Osteocyte (in vitro differentiated cells): ENCODE measurements at regions not wholly inside any gene's neighbourhood (a gene's known extent, or its start where the extent isn't known, plus 50 kb on each side); places are given as distances from the start of the nearest gene placed in this dataset.

Experiments
- DNase-seq: peaks from one replicate; pipeline ENCODE4 v3.0.0; 2021; ENCODE audit warnings: mixed read lengths; ENCODE audit not compliant: unreplicated experiment; ENCODE audit errors: extremely low spot score
- H3K27ac Mint-ChIP-seq: one replicate; pipeline ENCODE4 v1.8.0; 2021; ENCODE audit warnings: mild to moderate bottlenecking, mixed read lengths; ENCODE audit not compliant: unreplicated experiment
- H3K27me3 Mint-ChIP-seq: one replicate; pipeline ENCODE4 v1.8.0; 2021; ENCODE audit warnings: mixed read lengths; ENCODE audit not compliant: unreplicated experiment
- H3K36me3 Mint-ChIP-seq: one replicate; pipeline ENCODE4 v1.8.0; 2021; ENCODE audit warnings: mixed read lengths; ENCODE audit not compliant: unreplicated experiment
- H3K4me1 Mint-ChIP-seq: one replicate; pipeline ENCODE4 v1.8.0; 2021; ENCODE audit warnings: mixed read lengths; ENCODE audit not compliant: unreplicated experiment
- H3K4me3 Mint-ChIP-seq: one replicate; pipeline ENCODE4 v1.8.0; 2021; ENCODE audit warnings: mild to moderate bottlenecking, moderate library complexity, mixed read lengths; ENCODE audit not compliant: unreplicated experiment
- H3K9me3 Mint-ChIP-seq: one replicate; pipeline ENCODE4 v1.8.0; 2021; ENCODE audit warnings: mixed read lengths; ENCODE audit not compliant: unreplicated experiment
- TF ChIP-seq, protein P1 (sequence below): fragments of 200-600 bp; sonication (generic); IDR thresholded peaks from 2 replicates; pipeline ENCODE4 v1.5.0; 2021; ENCODE audit warnings: antibody characterized with exemption, mild to moderate bottlenecking, moderate library complexity

DNA sequence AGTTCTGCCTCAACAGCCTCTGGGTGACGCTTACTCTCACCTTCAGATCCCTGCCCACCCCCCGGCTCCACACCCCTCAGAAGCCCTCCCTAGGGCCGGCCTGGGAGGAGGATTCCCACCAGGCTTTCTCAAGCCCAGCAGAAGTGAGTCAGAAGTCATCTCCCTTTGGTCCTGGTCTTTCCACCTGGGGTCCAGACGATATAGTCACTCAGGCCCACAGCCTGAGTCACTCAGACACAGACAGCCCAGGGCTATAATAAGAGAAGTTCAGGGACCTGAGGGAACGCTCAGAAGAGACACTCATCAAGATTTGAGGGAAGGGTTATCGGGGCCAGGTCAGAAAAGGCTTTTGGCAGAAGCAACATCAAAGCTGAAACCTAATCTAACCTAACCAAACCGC is 127.1 kb downstream of the SPATA19 start:
- TF ChIP-seq, protein P1, sequence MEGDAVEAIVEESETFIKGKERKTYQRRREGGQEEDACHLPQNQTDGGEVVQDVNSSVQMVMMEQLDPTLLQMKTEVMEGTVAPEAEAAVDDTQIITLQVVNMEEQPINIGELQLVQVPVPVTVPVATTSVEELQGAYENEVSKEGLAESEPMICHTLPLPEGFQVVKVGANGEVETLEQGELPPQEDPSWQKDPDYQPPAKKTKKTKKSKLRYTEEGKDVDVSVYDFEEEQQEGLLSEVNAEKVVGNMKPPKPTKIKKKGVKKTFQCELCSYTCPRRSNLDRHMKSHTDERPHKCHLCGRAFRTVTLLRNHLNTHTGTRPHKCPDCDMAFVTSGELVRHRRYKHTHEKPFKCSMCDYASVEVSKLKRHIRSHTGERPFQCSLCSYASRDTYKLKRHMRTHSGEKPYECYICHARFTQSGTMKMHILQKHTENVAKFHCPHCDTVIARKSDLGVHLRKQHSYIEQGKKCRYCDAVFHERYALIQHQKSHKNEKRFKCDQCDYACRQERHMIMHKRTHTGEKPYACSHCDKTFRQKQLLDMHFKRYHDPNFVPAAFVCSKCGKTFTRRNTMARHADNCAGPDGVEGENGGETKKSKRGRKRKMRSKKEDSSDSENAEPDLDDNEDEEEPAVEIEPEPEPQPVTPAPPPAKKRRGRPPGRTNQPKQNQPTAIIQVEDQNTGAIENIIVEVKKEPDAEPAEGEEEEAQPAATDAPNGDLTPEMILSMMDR: no peak
- DNase-seq: no peak
- Mint-ChIP-seq H3K9me3 (no peaks in the 10 kb centered on the region), H3K27me3 (no peaks in the 10 kb centered on the region), H3K36me3 (no peaks in the 10 kb centered on the region), H3K4me1 (no peaks in the 10 kb centered on the region), H3K27ac (no peak overlapping the region), H3K4me3 (no peak overlapping the region)

DNA sequence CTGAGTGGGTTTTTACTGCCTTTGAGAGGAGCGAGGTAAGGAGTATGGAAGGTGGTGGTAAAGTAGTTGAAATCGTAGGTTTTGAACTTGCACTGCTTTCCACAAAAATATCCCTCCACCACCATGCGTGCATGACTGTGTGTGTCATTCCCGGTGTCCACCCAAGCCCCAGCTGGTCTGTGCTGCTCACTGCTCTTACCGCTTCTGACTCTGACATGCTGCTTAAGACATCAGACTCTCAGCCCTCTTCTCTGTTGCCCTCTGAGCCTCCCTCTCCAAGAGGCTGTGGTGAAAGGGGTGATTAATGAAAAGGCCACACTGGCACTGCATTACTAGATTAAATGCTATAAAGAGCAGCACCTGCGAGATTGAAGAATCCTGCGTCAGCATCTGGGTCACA is 128.7 kb downstream of the SPATA19 start:
- TF ChIP-seq, protein P1: no peak
- no peak overlapping the region for H3K27ac Mint-ChIP-seq
- H3K9me3 Mint-ChIP-seq: no peaks in the 10 kb centered on the region
- H3K4me1 Mint-ChIP-seq: no peaks in the 10 kb centered on the region
- DNase-seq: no peak
- no peak overlapping the region for H3K4me3 Mint-ChIP-seq
- H3K27me3 Mint-ChIP-seq: no peaks in the 10 kb centered on the region
- no peaks in the 10 kb centered on the region for H3K36me3 Mint-ChIP-seq

DNA sequence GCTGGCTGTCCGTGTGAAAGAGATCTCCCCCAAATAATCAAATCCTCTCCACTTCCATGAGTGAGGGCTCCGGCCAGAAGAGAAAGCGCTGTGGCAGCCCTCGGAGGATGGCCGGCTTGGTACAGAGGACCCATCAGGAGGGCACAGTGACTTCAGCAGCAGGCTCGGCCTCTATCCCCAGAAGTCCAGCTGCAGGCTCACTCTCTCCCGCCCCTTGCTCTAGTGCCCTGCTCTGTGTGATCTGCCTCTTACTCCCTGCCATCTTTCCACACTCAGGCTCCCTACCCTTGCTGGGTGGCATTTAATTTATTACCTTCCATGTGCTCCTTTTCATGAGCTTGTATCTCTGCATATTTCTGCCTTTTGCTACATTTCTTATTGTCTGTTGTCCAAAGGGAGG is 129.7 kb downstream of the SPATA19 start:
- Mint-ChIP-seq H3K4me1 (no peaks in the 10 kb centered on the region), H3K27ac (no peak overlapping the region), H3K27me3 (no peaks in the 10 kb centered on the region), H3K4me3 (no peak overlapping the region), H3K9me3 (no peaks in the 10 kb centered on the region), H3K36me3 (no peaks in the 10 kb centered on the region)
- TF ChIP-seq, protein P1: no peak
- DNase-seq: no peak

DNA sequence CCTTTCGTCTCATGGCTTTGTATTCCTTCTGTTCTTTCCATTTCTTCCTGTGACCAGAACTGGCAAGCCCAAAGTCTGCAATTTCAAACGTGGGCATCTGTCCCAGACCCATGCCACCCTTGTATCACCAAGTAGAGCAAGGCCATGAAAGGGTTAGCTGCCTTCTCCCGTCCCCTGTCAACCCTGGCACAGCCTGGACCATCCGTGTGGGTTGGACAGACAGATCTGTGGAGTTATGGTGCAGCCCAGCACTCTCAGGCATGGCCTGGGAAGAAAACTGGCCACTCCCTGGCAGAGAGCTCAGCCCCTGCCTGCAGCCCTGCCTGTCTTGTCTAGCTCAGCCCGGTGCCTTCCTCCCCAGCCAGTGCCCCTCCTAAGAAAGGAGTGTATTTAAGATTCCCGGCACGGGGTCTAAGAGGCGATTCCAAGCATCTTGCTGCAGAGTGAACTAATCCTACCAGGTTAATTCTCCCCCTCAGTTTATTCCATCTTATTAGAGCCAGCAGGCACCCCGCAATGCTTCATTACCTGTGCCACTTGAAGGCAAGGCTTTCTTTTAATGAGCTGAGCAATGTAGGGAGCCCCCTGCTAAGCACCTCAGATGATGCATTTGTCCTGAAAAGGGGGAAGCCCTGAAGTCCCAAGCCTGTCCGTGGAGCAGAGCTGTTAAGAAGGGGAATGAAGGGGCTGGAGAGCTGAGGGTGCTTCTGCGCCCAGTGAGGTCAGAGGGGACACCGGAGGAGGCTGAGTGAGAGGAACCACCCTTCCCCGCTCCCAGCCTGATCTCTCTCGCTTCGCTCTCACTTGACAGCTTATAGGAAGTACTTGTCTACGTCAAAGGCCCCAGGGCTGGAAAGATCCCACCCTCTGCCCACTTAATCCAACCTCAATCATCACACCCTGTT is 130.6 kb downstream of the SPATA19 start:
- no peak for DNase-seq
- H3K9me3 Mint-ChIP-seq: no peaks in the 10 kb centered on the region
- no peaks in the 10 kb centered on the region for H3K4me1 Mint-ChIP-seq
- H3K27me3 Mint-ChIP-seq: no peaks in the 10 kb centered on the region
- TF ChIP-seq, protein P1: no peak
- H3K27ac Mint-ChIP-seq: no peak overlapping the region
- no peak overlapping the region for H3K4me3 Mint-ChIP-seq
- H3K36me3 Mint-ChIP-seq: no peaks in the 10 kb centered on the region

DNA sequence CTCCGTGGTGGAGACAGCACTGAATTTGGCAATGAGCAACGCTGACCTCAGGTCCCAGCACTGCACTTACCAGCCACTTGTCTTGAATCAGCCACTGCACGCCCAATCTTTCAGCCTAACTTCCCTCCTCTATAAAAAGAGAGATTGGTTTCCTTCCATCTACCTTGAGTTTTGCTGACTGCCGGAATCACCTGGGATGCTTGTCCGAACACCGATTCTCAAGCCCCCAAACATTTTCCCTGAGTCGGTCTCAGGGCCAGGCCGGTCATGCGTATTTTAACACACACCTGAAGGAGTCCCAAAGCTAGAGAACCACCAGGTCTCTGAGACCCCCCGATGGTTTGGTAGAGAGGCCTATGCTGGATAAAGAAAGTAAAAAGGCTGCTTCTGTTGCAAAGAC is 131.5 kb downstream of the SPATA19 start:
- Mint-ChIP-seq H3K36me3 (no peaks in the 10 kb centered on the region), H3K4me3 (no peak overlapping the region), H3K27ac (no peak overlapping the region), H3K27me3 (no peaks in the 10 kb centered on the region), H3K4me1 (no peaks in the 10 kb centered on the region), H3K9me3 (no peaks in the 10 kb centered on the region)
- TF ChIP-seq, protein P1: no peak
- no peak for DNase-seq
